ENCODE measurements at regions not wholly inside any gene's neighbourhood (a gene's known extent, or its start where the extent isn't known, plus 50 kb on each side); places are given as distances from the start of the nearest gene placed in this dataset.

- H3K27ac Mint-ChIP-seq, result no peak overlapping the region
- H3K36me3 Mint-ChIP-seq (ENCODE audit: insufficient read depth in 1 of 3, low read depth in 3 of 3), result peaks cover 0 to 23% (median 0%) of the 10 kb centered on the region in 3 experiments; a peak in 1 of 7 replicates
- Histone ChIP-seq H3K4me2 (ENCODE audit: insufficient read depth, insufficient read length, low read length) (no peak overlapping the region), H3K9ac (ENCODE audit: extremely low read depth, insufficient read length, low read length) (no peak overlapping the region), H3T11ph (ENCODE audit: low read length) (no peak overlapping the region), H3K23me2 (ENCODE audit: insufficient read length, low read depth, low read length, poor library complexity, severe bottlenecking) (no peaks in the 10 kb centered on the region), H2BK20ac (ENCODE audit: low read depth, low read length, poor library complexity, severe bottlenecking) (no peak overlapping the region), H2AK5ac (ENCODE audit: insufficient read length, low read length) (no peak overlapping the region), H3K27ac (ENCODE audit: insufficient read length, low read depth, low read length) (no peak overlapping the region), H2BK15ac (ENCODE audit: low read depth, low read length) (no peak overlapping the region), H4K5ac (ENCODE audit: insufficient read length, low read depth, low read length) (no peak overlapping the region), H4K20me1 (ENCODE audit: control insufficient read depth, insufficient read depth, insufficient read length) (no peaks in the 10 kb centered on the region), H3K56ac (ENCODE audit: insufficient read length, low read depth, low read length) (no peak overlapping the region), H3K4me1 (ENCODE audit: insufficient read depth, low read length) (no peaks in the 10 kb centered on the region; the same call in 1 of the 2 replicates), H2AFZ (ENCODE audit: low read length) (no peak overlapping the region), H4K91ac (ENCODE audit: insufficient read length, low read depth, low read length) (no peak overlapping the region), H3K4ac (ENCODE audit: low read depth, low read length) (no peak overlapping the region), H3K79me1 (ENCODE audit: insufficient read depth, low read depth, low read length, poor library complexity, severe bottlenecking) (no peaks in the 10 kb centered on the region), H3K23ac (ENCODE audit: insufficient read length, low read depth, low read length) (no peak overlapping the region), H3K14ac (ENCODE audit: insufficient read depth, low read length) (no peak overlapping the region), H2BK12ac (ENCODE audit: insufficient read length, low read depth, low read length) (no peak overlapping the region), H3K9me3 (ENCODE audit: control insufficient read depth, low read depth, low read length) (peaks cover 6% of the 10 kb centered on the region), H2BK5ac (ENCODE audit: insufficient read length, low read length) (no peak overlapping the region), H2BK120ac (ENCODE audit: low read depth, low read length, poor library complexity, severe bottlenecking) (no peak overlapping the region), H3K18ac (ENCODE audit: insufficient read length, low read depth, low read length) (no peak overlapping the region), H4K8ac (replicated peaks; ENCODE audit: insufficient read length, low read depth, low read length) (no peak overlapping the region), H3K27me3 (ENCODE audit: insufficient read depth, low read length) (no peaks in the 10 kb centered on the region), H3K79me2 (ENCODE audit: insufficient read depth, low read length) (no peaks in the 10 kb centered on the region)
- H3K4me1 Mint-ChIP-seq, result no peaks in the 10 kb centered on the region
- no peak for DNase-seq
- WGBS (ENCODE audit: extremely low coverage, insufficient read length, low lambda C conversion rate), result no CpG with 5 or more reads among the region's 3 CpGs
- H3K27me3 Mint-ChIP-seq (ENCODE audit: low read depth), result no peaks in the 10 kb centered on the region
- no peak for TF ChIP-seq CTCF (conservative IDR thresholded peaks at IDR 0.05)
- H3K9me3 Mint-ChIP-seq, result peaks cover 63 to 91% of the 10 kb centered on the region in 2 experiments
- no peak overlapping the region for H3K4me3 Mint-ChIP-seq
These were observed 193.8 kb downstream of the RPIA start for GRCh38 chr2:88885275-88885674.
